Osteoblast (primary cell): ENCODE measurements at regions not wholly inside any gene's neighbourhood (a gene's known extent, or its start where the extent isn't known, plus 50 kb on each side); places are given as distances from the start of the nearest gene placed in this dataset.

Experiments
- DNase-seq: peaks from one replicate; pipeline ENCODE4 v3.0.0; 2011; ENCODE audit warnings: low spot score, mixed read lengths; ENCODE audit not compliant: insufficient read length; ENCODE audit errors: missing footprints
- H2AFZ ChIP-seq: 2 replicates; pipeline ENCODE4 v1.6.0; 2011; ENCODE audit warnings: mild to moderate bottlenecking, low read length
- H3K27ac ChIP-seq: 2 replicates; pipeline ENCODE4 v1.5.1; 2011; ENCODE audit warnings: mild to moderate bottlenecking, low read depth, low read length, moderate library complexity
- H3K27me3 ChIP-seq: 2 replicates; pipeline ENCODE4 v1.6.0; 2012; ENCODE audit warnings: mild to moderate bottlenecking, control low read depth, inconsistent platforms, low read length, moderate library complexity; ENCODE audit not compliant: insufficient read depth
- H3K36me3 ChIP-seq: 2 replicates; pipeline ENCODE4 v1.5.1; 2011; ENCODE audit warnings: mild to moderate bottlenecking, low read length, control low read depth, moderate library complexity; ENCODE audit not compliant: insufficient read depth
- H3K4me1 ChIP-seq: 2 replicates; pipeline ENCODE4 v1.5.1; 2011; ENCODE audit warnings: mild to moderate bottlenecking, low read length, control low read depth, moderate library complexity; ENCODE audit not compliant: insufficient read depth
- H3K4me2 ChIP-seq: 2 replicates; pipeline ENCODE4 v1.6.0; 2011; ENCODE audit warnings: mild to moderate bottlenecking, low read length; ENCODE audit not compliant: insufficient read depth
- H3K4me3 ChIP-seq: fragments of 200-600 bp; sonication (generic); 3 replicates; pipeline ENCODE4 v1.5.1; 2012; ENCODE audit warnings: mild to moderate bottlenecking, low read length, inconsistent platforms; ENCODE audit not compliant: insufficient read depth
- H3K79me2 ChIP-seq: 2 replicates; pipeline ENCODE4 v1.6.0; 2012; ENCODE audit warnings: mild to moderate bottlenecking, low read length, control low read depth, inconsistent platforms; ENCODE audit not compliant: insufficient read depth
- H3K9me3 ChIP-seq: 2 replicates; pipeline ENCODE4 v1.5.1; 2011; ENCODE audit warnings: low read depth, low read length, control low read depth
- H4K20me1 ChIP-seq: 2 replicates; pipeline ENCODE4 v1.6.0; 2012; ENCODE audit warnings: mild to moderate bottlenecking, low read length, control low read depth; ENCODE audit not compliant: insufficient read depth
- TF ChIP-seq, protein P1 (sequence below): IDR thresholded peaks from 2 replicates; pipeline ENCODE4 v1.5.1; 2011; ENCODE audit warnings: mild to moderate bottlenecking, low read depth, low read length, moderate library complexity; ENCODE audit errors: extremely low read depth

DNA sequence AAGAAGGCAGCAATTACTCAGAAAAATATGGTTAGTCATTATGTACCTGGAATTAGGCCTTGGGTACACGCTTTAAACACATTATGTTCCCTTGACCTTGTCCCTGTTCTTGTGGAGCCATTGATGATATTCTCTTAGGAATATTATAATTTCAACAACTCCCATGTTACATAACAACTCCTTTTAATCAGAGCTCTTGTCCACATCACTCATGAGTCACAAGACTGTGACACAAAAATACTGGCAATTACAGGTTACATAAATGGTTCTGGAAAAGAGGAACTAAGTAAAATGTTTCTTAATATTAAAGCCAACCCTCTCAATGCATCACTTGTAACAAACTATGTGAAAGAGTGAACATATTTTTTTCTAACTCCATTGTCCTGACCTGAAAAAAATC is 143.8 kb upstream of the PCLO start:
- Histone ChIP-seq H3K4me2 (no peak overlapping the region), H3K27me3 (no peaks in the 10 kb centered on the region), H4K20me1 (no peaks in the 10 kb centered on the region), H3K9me3 (no peaks in the 10 kb centered on the region), H3K79me2 (no peaks in the 10 kb centered on the region), H2AFZ (no peak overlapping the region), H3K4me3 (no peak overlapping the region), H3K4me1 (no peaks in the 10 kb centered on the region), H3K36me3 (no peaks in the 10 kb centered on the region), H3K27ac (no peak overlapping the region)
- DNase-seq = no peak
- TF ChIP-seq, protein P1, sequence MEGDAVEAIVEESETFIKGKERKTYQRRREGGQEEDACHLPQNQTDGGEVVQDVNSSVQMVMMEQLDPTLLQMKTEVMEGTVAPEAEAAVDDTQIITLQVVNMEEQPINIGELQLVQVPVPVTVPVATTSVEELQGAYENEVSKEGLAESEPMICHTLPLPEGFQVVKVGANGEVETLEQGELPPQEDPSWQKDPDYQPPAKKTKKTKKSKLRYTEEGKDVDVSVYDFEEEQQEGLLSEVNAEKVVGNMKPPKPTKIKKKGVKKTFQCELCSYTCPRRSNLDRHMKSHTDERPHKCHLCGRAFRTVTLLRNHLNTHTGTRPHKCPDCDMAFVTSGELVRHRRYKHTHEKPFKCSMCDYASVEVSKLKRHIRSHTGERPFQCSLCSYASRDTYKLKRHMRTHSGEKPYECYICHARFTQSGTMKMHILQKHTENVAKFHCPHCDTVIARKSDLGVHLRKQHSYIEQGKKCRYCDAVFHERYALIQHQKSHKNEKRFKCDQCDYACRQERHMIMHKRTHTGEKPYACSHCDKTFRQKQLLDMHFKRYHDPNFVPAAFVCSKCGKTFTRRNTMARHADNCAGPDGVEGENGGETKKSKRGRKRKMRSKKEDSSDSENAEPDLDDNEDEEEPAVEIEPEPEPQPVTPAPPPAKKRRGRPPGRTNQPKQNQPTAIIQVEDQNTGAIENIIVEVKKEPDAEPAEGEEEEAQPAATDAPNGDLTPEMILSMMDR = no peak

DNA sequence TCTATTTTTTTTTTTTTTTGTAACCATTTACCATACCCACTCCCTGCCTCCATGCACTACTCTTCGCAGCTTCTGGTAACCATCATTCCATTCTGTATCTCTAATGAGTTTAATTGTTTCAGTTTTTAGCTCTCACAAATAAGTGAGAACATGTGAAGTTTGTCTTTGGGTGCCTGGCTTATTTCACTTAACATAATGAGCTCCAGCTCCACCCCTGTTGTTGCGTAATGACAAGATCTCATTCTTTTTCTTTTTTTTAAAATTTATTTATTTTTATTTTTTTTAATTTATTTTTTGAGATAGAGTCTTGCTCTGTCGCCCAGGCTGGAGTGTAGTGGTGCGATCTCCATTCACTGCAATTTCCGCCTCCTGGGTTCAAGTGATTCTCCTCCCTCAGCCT is 142.3 kb upstream of the PCLO start:
- H3K36me3 ChIP-seq = no peaks in the 10 kb centered on the region
- H3K4me2 ChIP-seq = no peak overlapping the region
- TF ChIP-seq, protein P1 = no peak
- no peaks in the 10 kb centered on the region for H3K79me2 ChIP-seq
- H3K27me3 ChIP-seq = no peaks in the 10 kb centered on the region
- H3K27ac ChIP-seq = no peak overlapping the region
- DNase-seq = no peak
- H3K4me3 ChIP-seq = no peak overlapping the region
- H2AFZ ChIP-seq = no peak overlapping the region
- no peaks in the 10 kb centered on the region for H4K20me1 ChIP-seq
- no peaks in the 10 kb centered on the region for H3K9me3 ChIP-seq
- no peaks in the 10 kb centered on the region for H3K4me1 ChIP-seq

DNA sequence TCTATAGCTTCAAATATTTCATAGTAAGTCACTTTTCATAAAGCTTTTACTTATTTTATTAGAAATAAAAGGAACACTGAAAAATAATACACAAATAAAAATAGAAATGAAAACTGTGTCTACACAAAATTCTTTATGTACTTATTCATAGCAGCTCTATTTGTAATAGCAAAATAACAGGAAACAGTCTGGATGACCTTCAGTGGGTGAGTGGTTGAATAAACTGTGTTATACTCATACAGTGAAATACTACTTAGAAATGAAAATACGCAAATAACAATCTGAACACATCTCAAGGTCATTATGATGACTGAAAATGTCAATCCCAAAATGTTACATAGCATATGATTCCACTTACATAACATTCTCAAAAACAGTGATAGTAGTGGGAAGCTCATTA is 138.7 kb upstream of the PCLO start:
- H3K27ac ChIP-seq = no peak overlapping the region
- H4K20me1 ChIP-seq = no peaks in the 10 kb centered on the region
- no peak overlapping the region for H3K4me3 ChIP-seq
- no peaks in the 10 kb centered on the region for H3K79me2 ChIP-seq
- no peak overlapping the region for H3K4me2 ChIP-seq
- no peak for DNase-seq
- no peaks in the 10 kb centered on the region for H3K36me3 ChIP-seq
- no peaks in the 10 kb centered on the region for H3K27me3 ChIP-seq
- no peaks in the 10 kb centered on the region for H3K9me3 ChIP-seq
- H3K4me1 ChIP-seq = no peaks in the 10 kb centered on the region
- TF ChIP-seq, protein P1 = no peak
- no peak overlapping the region for H2AFZ ChIP-seq

DNA sequence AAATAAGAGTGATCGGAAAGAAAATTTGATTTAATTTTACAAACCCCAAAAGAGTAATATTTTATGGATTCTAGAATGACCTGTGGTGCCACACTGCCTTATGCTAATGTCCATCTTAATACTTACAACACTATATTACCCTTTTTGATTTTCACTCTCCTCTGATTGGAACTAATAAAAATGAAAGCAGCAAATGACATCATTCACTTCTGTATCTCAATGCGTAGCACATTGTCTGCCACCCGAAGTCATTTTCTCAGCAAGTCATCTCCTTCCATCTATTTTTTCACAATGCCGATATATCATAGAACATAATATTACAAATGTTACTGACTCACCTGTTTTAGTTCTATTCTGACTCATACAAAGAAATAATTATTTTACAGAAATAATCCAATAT is 127.5 kb upstream of the PCLO start:
- Histone ChIP-seq H3K4me2 (no peak overlapping the region), H3K27me3 (no peaks in the 10 kb centered on the region), H3K9me3 (no peaks in the 10 kb centered on the region), H2AFZ (no peak overlapping the region), H3K79me2 (no peaks in the 10 kb centered on the region), H4K20me1 (no peaks in the 10 kb centered on the region), H3K4me3 (no peak overlapping the region), H3K4me1 (no peaks in the 10 kb centered on the region), H3K36me3 (no peaks in the 10 kb centered on the region), H3K27ac (no peak overlapping the region)
- TF ChIP-seq, protein P1 = no peak
- no peak for DNase-seq
